ENCODE measurements at regions not wholly inside any gene's neighbourhood (a gene's known extent, or its start where the extent isn't known, plus 50 kb on each side); places are given as distances from the start of the nearest gene placed in this dataset.

DNA sequence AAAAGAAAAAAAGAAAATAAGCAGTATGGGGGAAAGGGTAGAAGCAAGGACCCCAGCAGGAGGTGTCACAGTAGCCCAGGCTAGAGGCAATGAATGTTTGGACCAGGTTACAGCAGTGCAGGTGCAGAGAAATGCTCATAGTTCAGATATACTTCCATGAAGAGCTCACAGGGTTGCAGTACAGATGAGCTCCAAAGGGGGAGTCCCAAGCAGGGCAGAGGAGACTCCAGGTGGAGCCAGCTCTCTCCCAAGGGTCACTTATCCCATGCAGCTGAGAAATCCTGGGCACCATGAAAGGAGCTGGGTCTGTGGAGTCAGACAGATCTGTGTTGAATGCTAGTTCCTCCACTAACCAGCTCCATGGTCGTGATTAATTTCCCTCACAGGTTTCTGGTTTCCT is 174.9 kb downstream of the C7orf25 start:
- no peak overlapping the region for H3K27ac ChIP-seq (ENCODE audit: insufficient read depth in 1 of 2, low read depth in 1 of 2, low read length in 2 of 2, poor library complexity in 1 of 2, severe bottlenecking in 2 of 2)
- DNase-seq = no peak
- peaks cover 0 to 2% (median 0%) of the 10 kb centered on the region in 5 experiments for H3K27me3 ChIP-seq (replicated peaks in 2 of 5; ENCODE audit: control insufficient read depth in 4 of 5, insufficient read depth in 5 of 5, low read length in 4 of 5)
- no peaks in the 10 kb centered on the region for H3K4me1 ChIP-seq (ENCODE audit: control extremely low read depth in 1 of 4, control insufficient read depth in 4 of 4, insufficient read depth in 4 of 4, low read length in 3 of 4)
- WGBS (ENCODE audit: insufficient coverage) = no CpG with 5 or more reads among the region's 1 CpG
- H3K4me3 ChIP-seq (ENCODE audit: control insufficient read depth in 1 of 7, extremely low read depth in 1 of 7, insufficient read depth in 4 of 7, low read depth in 2 of 7, low read length in 6 of 7) = no peak overlapping the region
- CTCF ChIA-PET = no interaction called here
- no peaks in the 10 kb centered on the region for H3K36me3 ChIP-seq (ENCODE audit: control insufficient read depth in 4 of 4, insufficient read depth in 4 of 4, low read length in 3 of 4)
- POLR2A ChIA-PET = no interaction called here
- H3K9me3 ChIP-seq (ENCODE audit: control extremely low read depth in 1 of 5, control insufficient read depth in 4 of 5, insufficient read depth in 2 of 5, low read depth in 1 of 5, low read length in 4 of 5) = no peaks in the 10 kb centered on the region

DNA sequence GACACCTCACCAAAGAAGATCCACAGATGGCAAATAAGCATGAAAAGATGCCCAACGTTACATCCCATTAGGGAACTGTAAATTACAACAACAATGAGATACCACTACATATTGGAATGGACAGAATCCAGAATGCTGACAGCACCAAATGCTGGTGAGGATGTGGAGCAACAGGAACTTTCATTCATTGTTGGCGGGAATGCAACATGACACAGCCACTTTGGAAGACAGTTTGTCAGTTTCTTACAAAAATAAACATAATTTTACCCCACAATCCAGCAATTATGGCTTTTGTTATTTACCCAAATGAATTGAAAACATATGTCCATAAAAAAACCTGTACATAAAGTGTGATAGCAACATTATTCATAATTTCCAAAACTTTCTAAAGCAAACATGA is 176.8 kb downstream of the C7orf25 start:
- no peak overlapping the region for H3K27ac ChIP-seq (ENCODE audit: insufficient read depth in 1 of 2, low read depth in 1 of 2, low read length in 2 of 2, poor library complexity in 1 of 2, severe bottlenecking in 2 of 2)
- DNase-seq = no peak
- WGBS (ENCODE audit: insufficient coverage) = no CpG with 5 or more reads among the region's 2 CpGs
- ChIA-PET CTCF (no interaction called here), POLR2A (no interaction called here)
- H3K36me3 ChIP-seq (ENCODE audit: control insufficient read depth in 4 of 4, insufficient read depth in 4 of 4, low read length in 3 of 4) = no peaks in the 10 kb centered on the region
- H3K4me3 ChIP-seq (ENCODE audit: control insufficient read depth in 1 of 7, extremely low read depth in 1 of 7, insufficient read depth in 4 of 7, low read depth in 2 of 7, low read length in 6 of 7) = no peak overlapping the region
- H3K9me3 ChIP-seq (ENCODE audit: control extremely low read depth in 1 of 5, control insufficient read depth in 4 of 5, insufficient read depth in 2 of 5, low read depth in 1 of 5, low read length in 4 of 5) = peaks cover 0 to 3% (median 0%) of the 10 kb centered on the region in 5 experiments
- peaks cover 0 to 2% (median 0%) of the 10 kb centered on the region in 5 experiments for H3K27me3 ChIP-seq (replicated peaks in 2 of 5; ENCODE audit: control insufficient read depth in 4 of 5, insufficient read depth in 5 of 5, low read length in 4 of 5)
- no peaks in the 10 kb centered on the region for H3K4me1 ChIP-seq (ENCODE audit: control extremely low read depth in 1 of 4, control insufficient read depth in 4 of 4, insufficient read depth in 4 of 4, low read length in 3 of 4)

DNA sequence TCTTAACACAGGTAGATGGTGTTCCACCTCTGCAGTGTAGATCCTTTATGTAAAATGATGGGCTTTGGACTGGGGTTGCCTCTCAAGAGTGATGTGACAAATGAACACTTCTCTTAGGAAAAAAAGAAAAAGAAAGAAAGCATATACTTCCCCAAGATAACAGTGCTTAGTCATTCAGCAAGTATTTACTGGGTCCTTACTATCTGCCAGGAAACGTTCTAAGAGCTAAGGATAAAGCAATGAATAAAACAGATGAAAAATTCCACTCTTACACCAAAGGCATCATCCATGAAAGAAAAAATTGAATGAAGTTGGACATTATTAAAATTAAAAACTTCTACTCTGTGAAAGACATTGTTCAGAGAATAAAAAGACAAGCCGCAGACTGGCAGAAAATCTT is 177.3 kb downstream of the C7orf25 start:
- peak in 1 of 3 donors; percentile 0 for DNase-seq
- Histone ChIP-seq H3K4me1 (ENCODE audit: control extremely low read depth in 1 of 4, control insufficient read depth in 4 of 4, insufficient read depth in 4 of 4, low read length in 3 of 4) (no peaks in the 10 kb centered on the region), H3K36me3 (ENCODE audit: control insufficient read depth in 4 of 4, insufficient read depth in 4 of 4, low read length in 3 of 4) (no peaks in the 10 kb centered on the region), H3K27ac (ENCODE audit: insufficient read depth in 1 of 2, low read depth in 1 of 2, low read length in 2 of 2, poor library complexity in 1 of 2, severe bottlenecking in 2 of 2) (no peak overlapping the region), H3K9me3 (ENCODE audit: control extremely low read depth in 1 of 5, control insufficient read depth in 4 of 5, insufficient read depth in 2 of 5, low read depth in 1 of 5, low read length in 4 of 5) (peaks cover 0 to 3% (median 0%) of the 10 kb centered on the region in 5 experiments), H3K27me3 (replicated peaks in 2 of 5; ENCODE audit: control insufficient read depth in 4 of 5, insufficient read depth in 5 of 5, low read length in 4 of 5) (peaks cover 0 to 2% (median 0%) of the 10 kb centered on the region in 5 experiments), H3K4me3 (ENCODE audit: control insufficient read depth in 1 of 7, extremely low read depth in 1 of 7, insufficient read depth in 4 of 7, low read depth in 2 of 7, low read length in 6 of 7) (no peak overlapping the region)
- ChIA-PET CTCF (no interaction called here), POLR2A (no interaction called here)
- WGBS (ENCODE audit: insufficient coverage) = 100% methylated on average over 1 of the region's 2 CpGs

- 70% methylated on average over 4 of the region's 5 CpGs for WGBS (ENCODE audit: insufficient coverage)
- Histone ChIP-seq H3K27ac (ENCODE audit: insufficient read depth in 1 of 2, low read depth in 1 of 2, low read length in 2 of 2, poor library complexity in 1 of 2, severe bottlenecking in 2 of 2) (no peak overlapping the region), H3K36me3 (ENCODE audit: control insufficient read depth in 4 of 4, insufficient read depth in 4 of 4, low read length in 3 of 4) (no peaks in the 10 kb centered on the region), H3K27me3 (replicated peaks in 2 of 5; ENCODE audit: control insufficient read depth in 4 of 5, insufficient read depth in 5 of 5, low read length in 4 of 5) (peaks cover 0 to 2% (median 0%) of the 10 kb centered on the region in 5 experiments), H3K4me3 (ENCODE audit: control insufficient read depth in 1 of 7, extremely low read depth in 1 of 7, insufficient read depth in 4 of 7, low read depth in 2 of 7, low read length in 6 of 7) (no peak overlapping the region), H3K4me1 (ENCODE audit: control extremely low read depth in 1 of 4, control insufficient read depth in 4 of 4, insufficient read depth in 4 of 4, low read length in 3 of 4) (no peaks in the 10 kb centered on the region), H3K9me3 (ENCODE audit: control extremely low read depth in 1 of 5, control insufficient read depth in 4 of 5, insufficient read depth in 2 of 5, low read depth in 1 of 5, low read length in 4 of 5) (peaks cover 0 to 3% (median 0%) of the 10 kb centered on the region in 5 experiments)
- no peak for DNase-seq
- CTCF ChIA-PET = no interaction called here
- POLR2A ChIA-PET = no interaction called here
Measured at GRCh38 chr7:42733040-42733439, 178.8 kb downstream of the C7orf25 start.

- ChIA-PET POLR2A (no interaction called here), CTCF (no interaction called here)
- no peaks in the 10 kb centered on the region for H3K4me1 ChIP-seq (ENCODE audit: control extremely low read depth in 1 of 4, control insufficient read depth in 4 of 4, insufficient read depth in 4 of 4, low read length in 3 of 4)
- H3K36me3 ChIP-seq (ENCODE audit: control insufficient read depth in 4 of 4, insufficient read depth in 4 of 4, low read length in 3 of 4) = no peaks in the 10 kb centered on the region
- no peak for DNase-seq
- H3K4me3 ChIP-seq (ENCODE audit: control insufficient read depth in 1 of 7, extremely low read depth in 1 of 7, insufficient read depth in 4 of 7, low read depth in 2 of 7, low read length in 6 of 7) = no peak overlapping the region
- peaks cover 0 to 4% (median 0%) of the 10 kb centered on the region in 5 experiments for H3K27me3 ChIP-seq (replicated peaks in 2 of 5; ENCODE audit: control insufficient read depth in 4 of 5, insufficient read depth in 5 of 5, low read length in 4 of 5)
- peaks cover 0 to 3% (median 0%) of the 10 kb centered on the region in 5 experiments for H3K9me3 ChIP-seq (ENCODE audit: control extremely low read depth in 1 of 5, control insufficient read depth in 4 of 5, insufficient read depth in 2 of 5, low read depth in 1 of 5, low read length in 4 of 5)
- WGBS (ENCODE audit: insufficient coverage) = no CpG with 5 or more reads among the region's 1 CpG
- no peak overlapping the region for H3K27ac ChIP-seq (ENCODE audit: insufficient read depth in 1 of 2, low read depth in 1 of 2, low read length in 2 of 2, poor library complexity in 1 of 2, severe bottlenecking in 2 of 2)
Measured at GRCh38 chr7:42730586-42730985, 181.3 kb downstream of the C7orf25 start.

DNA sequence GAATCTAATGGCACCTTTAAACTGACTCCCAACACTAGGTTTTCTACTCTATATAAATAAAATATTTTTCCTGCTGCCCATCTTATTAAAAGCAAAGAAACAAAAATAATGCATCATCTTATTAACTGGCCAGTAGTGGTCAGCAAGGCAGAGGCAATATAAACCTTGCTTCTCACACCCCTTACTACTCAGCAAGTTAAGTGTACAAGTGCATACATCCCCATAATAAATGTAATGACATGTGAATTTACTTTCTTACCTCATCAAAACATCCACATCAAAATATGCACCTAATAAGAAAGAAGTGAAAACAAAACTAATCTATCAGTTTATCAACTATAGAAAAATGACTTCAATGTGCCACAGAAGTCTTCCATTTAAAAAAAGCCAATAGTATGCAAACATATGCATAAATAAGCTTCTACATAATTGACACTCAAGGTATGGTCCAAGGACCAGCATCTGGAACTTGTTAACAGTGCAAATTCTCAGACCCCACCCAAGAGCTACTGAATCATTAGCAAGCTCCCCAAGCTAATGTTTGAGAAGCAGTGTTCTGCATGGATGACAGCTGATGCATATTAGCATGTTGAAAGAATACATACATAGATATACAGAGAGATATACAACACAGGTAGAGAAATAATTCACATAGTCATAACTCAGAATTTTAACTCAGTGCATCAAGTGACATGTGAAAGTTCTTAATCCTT is 182.7 kb downstream of the C7orf25 start:
- ChIA-PET CTCF (no interaction called here), POLR2A (no interaction called here)
- no peak overlapping the region for H3K27ac ChIP-seq (ENCODE audit: insufficient read depth in 1 of 2, low read depth in 1 of 2, low read length in 2 of 2, poor library complexity in 1 of 2, severe bottlenecking in 2 of 2)
- peaks cover 0 to 3% (median 0%) of the 10 kb centered on the region in 5 experiments for H3K9me3 ChIP-seq (ENCODE audit: control extremely low read depth in 1 of 5, control insufficient read depth in 4 of 5, insufficient read depth in 2 of 5, low read depth in 1 of 5, low read length in 4 of 5)
- no peaks in the 10 kb centered on the region for H3K4me1 ChIP-seq (ENCODE audit: control extremely low read depth in 1 of 4, control insufficient read depth in 4 of 4, insufficient read depth in 4 of 4, low read length in 3 of 4)
- peaks cover 0 to 3% (median 0%) of the 10 kb centered on the region in 5 experiments for H3K27me3 ChIP-seq (replicated peaks in 2 of 5; ENCODE audit: control insufficient read depth in 4 of 5, insufficient read depth in 5 of 5, low read length in 4 of 5)
- H3K4me3 ChIP-seq (ENCODE audit: control insufficient read depth in 1 of 7, extremely low read depth in 1 of 7, insufficient read depth in 4 of 7, low read depth in 2 of 7, low read length in 6 of 7) = no peak overlapping the region
- H3K36me3 ChIP-seq (ENCODE audit: control insufficient read depth in 4 of 4, insufficient read depth in 4 of 4, low read length in 3 of 4) = no peaks in the 10 kb centered on the region
- DNase-seq = no peak

- ChIA-PET POLR2A (no interaction called here), CTCF (no interaction called here)
- WGBS (ENCODE audit: insufficient coverage) = 70% methylated on average over 2 of the region's 2 CpGs
- H3K27me3 ChIP-seq (replicated peaks in 2 of 5; ENCODE audit: control insufficient read depth in 4 of 5, insufficient read depth in 5 of 5, low read length in 4 of 5) = peaks cover 0 to 3% (median 0%) of the 10 kb centered on the region in 5 experiments
- DNase-seq = no peak
- H3K27ac ChIP-seq (ENCODE audit: insufficient read depth in 1 of 2, low read depth in 1 of 2, low read length in 2 of 2, poor library complexity in 1 of 2, severe bottlenecking in 2 of 2) = no peak overlapping the region
- H3K9me3 ChIP-seq (ENCODE audit: control extremely low read depth in 1 of 5, control insufficient read depth in 4 of 5, insufficient read depth in 2 of 5, low read depth in 1 of 5, low read length in 4 of 5) = peaks cover 0 to 3% (median 0%) of the 10 kb centered on the region in 5 experiments
- no peaks in the 10 kb centered on the region for H3K4me1 ChIP-seq (ENCODE audit: control extremely low read depth in 1 of 4, control insufficient read depth in 4 of 4, insufficient read depth in 4 of 4, low read length in 3 of 4)
- no peak overlapping the region for H3K4me3 ChIP-seq (ENCODE audit: control insufficient read depth in 1 of 7, extremely low read depth in 1 of 7, insufficient read depth in 4 of 7, low read depth in 2 of 7, low read length in 6 of 7)
- no peaks in the 10 kb centered on the region for H3K36me3 ChIP-seq (ENCODE audit: control insufficient read depth in 4 of 4, insufficient read depth in 4 of 4, low read length in 3 of 4)
Measured at GRCh38 chr7:42727451-42727850, 184.4 kb downstream of the C7orf25 start.

Measured in common myeloid progenitor, CD34-positive (primary cell).